ENCODE measurements at regions not wholly inside any gene's neighbourhood (a gene's known extent, or its start where the extent isn't known, plus 50 kb on each side); places are given as distances from the start of the nearest gene placed in this dataset.
"Not testable (repeated sequence)": the region's sequence is repeated elsewhere in the genome, so short reads cannot be mapped to it uniquely, and the experiment has no call there.

- DNase-seq (ENCODE audit: low spot score in 2 of 2) = no peak
- H3K4me3 ChIP-seq (ENCODE audit: low read depth, poor library complexity, severe bottlenecking) = no peak overlapping the region
- 0 to 48% methylated on average over 1 of the region's 1 CpG for WGBS, 2 donors
- intact Hi-C loops (cut with DNase I; ENCODE audit: low total_unique reads) = no loop called here
- TF ChIP-seq CTCF (IDR thresholded peaks at IDR 0.05) (no peak), POLR2A (IDR thresholded peaks at IDR 0.05) (no peak)
Observed at GRCh38 chr4:115470763-115471162, 357.3 kb upstream of the NDST4 start.

- DNase-seq (ENCODE audit: low spot score in 2 of 2); H3K4me3 ChIP-seq (ENCODE audit: low read depth, poor library complexity, severe bottlenecking); intact Hi-C loops (cut with DNase I; ENCODE audit: low total_unique reads): not testable (repeated sequence)
- WGBS, 2 donors = 82 to 83% methylated on average over 4 of the region's 4 CpGs
Observed at GRCh38 chr4:115459301-115459700, 345.9 kb upstream of the NDST4 start.

- H3K4me3 ChIP-seq (ENCODE audit: low read depth, poor library complexity, severe bottlenecking) = no peak overlapping the region
- WGBS, 2 donors = 78 to 89% methylated on average over 1 of the region's 1 CpG
- intact Hi-C loops (cut with DNase I; ENCODE audit: low total_unique reads) = no loop called here
- DNase-seq (ENCODE audit: low spot score in 2 of 2) = no peak
- TF ChIP-seq POLR2A (IDR thresholded peaks at IDR 0.05) = no peak
- no peak for TF ChIP-seq CTCF (IDR thresholded peaks at IDR 0.05)
Observed at GRCh38 chr4:115456231-115456630, 342.8 kb upstream of the NDST4 start.

GRCh38 chr4:115454228-115454627 lies 340.8 kb upstream of the NDST4 start:
- 46 to 54% methylated on average over 2 of the region's 2 CpGs for WGBS, 2 donors
- H3K4me3 ChIP-seq (ENCODE audit: low read depth, poor library complexity, severe bottlenecking) = no peak overlapping the region
- TF ChIP-seq POLR2A (IDR thresholded peaks at IDR 0.05) (no peak), CTCF (IDR thresholded peaks at IDR 0.05) (no peak)
- intact Hi-C loops (cut with DNase I; ENCODE audit: low total_unique reads) = no loop called here
- no peak for DNase-seq (ENCODE audit: low spot score in 2 of 2)

- intact Hi-C loops (cut with DNase I; ENCODE audit: low total_unique reads) = no loop called here
- H3K4me3 ChIP-seq (ENCODE audit: low read depth, poor library complexity, severe bottlenecking) = no peak overlapping the region
- DNase-seq (ENCODE audit: low spot score in 2 of 2) = no peak
- TF ChIP-seq CTCF (IDR thresholded peaks at IDR 0.05) = no peak
- TF ChIP-seq POLR2A (IDR thresholded peaks at IDR 0.05) = no peak
- 21 to 22% methylated on average over 1 of the region's 1 CpG for WGBS, 2 donors
Observed at GRCh38 chr4:115453416-115453815, 340.0 kb upstream of the NDST4 start.

GRCh38 chr4:115452229-115452628 lies 338.8 kb upstream of the NDST4 start:
- 80 to 100% methylated on average over 1 to 2 of the region's 2 CpGs for WGBS, 2 donors
- DNase-seq (ENCODE audit: low spot score in 2 of 2); H3K4me3 ChIP-seq (ENCODE audit: low read depth, poor library complexity, severe bottlenecking); intact Hi-C loops (cut with DNase I; ENCODE audit: low total_unique reads): not testable (repeated sequence)

- DNase-seq (ENCODE audit: low spot score in 2 of 2) = no peak
- no peak for TF ChIP-seq CTCF (IDR thresholded peaks at IDR 0.05)
- no peak for TF ChIP-seq POLR2A (IDR thresholded peaks at IDR 0.05)
- no peak overlapping the region for H3K4me3 ChIP-seq (ENCODE audit: low read depth, poor library complexity, severe bottlenecking)
- intact Hi-C loops (cut with DNase I; ENCODE audit: low total_unique reads) = no loop called here
- 85 to 86% methylated on average over 3 of the region's 3 CpGs for WGBS, 2 donors
Observed at GRCh38 chr4:115437739-115438138, 324.3 kb upstream of the NDST4 start.

All from lower leg skin (tissue), 4 donors.